GM23338 (cell line): ENCODE measurements at regions not wholly inside any gene's neighbourhood (a gene's known extent, or its start where the extent isn't known, plus 50 kb on each side); places are given as distances from the start of the nearest gene placed in this dataset.

Experiments
- CREB1 ChIP-seq: fragments of 250-450 bp; sonication (Bioruptor Pico); IDR thresholded peaks from 2 replicates; pipeline ENCODE4 v1.5.0; 2020; ENCODE audit warnings: low read depth, mild to moderate bottlenecking, moderate library complexity
- CTCF ChIP-seq, 2 experiments: fragments of 200-600 bp in 1 of 2; sonication (generic) in 1 of 2; conservative IDR thresholded peaks; 2 replicates each; pipeline versions ENCODE4 v1.5.1 to v1.6.1; 2016 to 2017; ENCODE audit warnings: antibody characterized with exemption in 2 of 2, low read depth in 2 of 2, mild to moderate bottlenecking in 2 of 2, moderate library complexity in 1 of 2
- EZH2 ChIP-seq: fragments of 200-600 bp; sonication (generic); IDR thresholded peaks from one replicate; pipeline ENCODE4 v1.8.0; 2017; ENCODE audit warnings: antibody characterized with exemption, mild to moderate bottlenecking, low read depth; ENCODE audit not compliant: unreplicated experiment
- EZH2phosphoT487 ChIP-seq: fragments of 200-600 bp; sonication (generic); IDR thresholded peaks from one replicate; pipeline ENCODE4 v1.8.1; 2018; ENCODE audit warnings: antibody characterized with exemption; ENCODE audit not compliant: unreplicated experiment
- POLR2AphosphoS5 ChIP-seq: IDR thresholded peaks from 2 replicates; pipeline ENCODE4 v1.6.1; 2016; ENCODE audit warnings: antibody characterized with exemption, low read depth
- REST ChIP-seq: IDR thresholded peaks from one replicate; pipeline ENCODE4 v1.6.1; 2018; ENCODE audit warnings: antibody characterized with exemption; ENCODE audit not compliant: unreplicated experiment
- ZNF114 ChIP-seq: fragments of 250-450 bp; sonication (Bioruptor Pico); IDR thresholded peaks from 2 replicates; pipeline ENCODE4 v1.5.0; 2020; ENCODE audit warnings: mild to moderate bottlenecking, moderate library complexity
- ZNF331 ChIP-seq: fragments of 250-450 bp; sonication (Bioruptor Pico); IDR thresholded peaks from 2 replicates; pipeline ENCODE4 v1.5.0; 2020; ENCODE audit warnings: low read depth, mild to moderate bottlenecking, moderate library complexity

- TF ChIP-seq CTCF (conservative IDR thresholded peaks at IDR 0.05; ENCODE audit: low read depth in 2 of 2) (no peak), POLR2AphosphoS5 (no peak), EZH2 (no peak), EZH2phosphoT487 (no peak), REST (no peak), ZNF331 (CRISPR knock-in tag) (no peak), CREB1 (CRISPR knock-in tag) (no peak), ZNF114 (CRISPR knock-in tag) (no peak)
Observed at GRCh38 chr4:138945840-138946239, 69.7 kb upstream of the NOCT start.
